ENCODE measurements at regions not wholly inside any gene's neighbourhood (a gene's known extent, or its start where the extent isn't known, plus 50 kb on each side); places are given as distances from the start of the nearest gene placed in this dataset.

DNA sequence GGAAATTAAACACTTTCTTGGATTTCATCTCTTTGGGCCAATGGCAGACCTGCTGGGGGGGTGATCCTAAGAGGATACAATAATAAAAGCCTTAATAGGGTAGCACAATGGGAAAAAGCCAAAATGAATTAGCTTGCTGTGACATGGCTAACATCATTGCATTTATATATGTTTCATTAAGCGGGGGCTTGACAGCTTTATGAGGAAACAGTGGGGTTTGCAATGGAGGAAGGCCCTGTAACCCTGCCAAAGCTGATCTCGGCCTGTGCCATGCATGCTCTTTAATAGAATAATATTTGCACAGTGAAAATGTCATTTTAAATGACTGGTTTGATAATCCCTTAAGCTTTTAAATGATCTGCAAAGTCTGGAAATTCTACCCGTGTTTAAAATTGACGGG lies 291.5 kb downstream of the SLC4A3 start:
- Histone ChIP-seq H3K27ac (no peak overlapping the region), H3K36me3 (replicated peaks in 1 of 2) (no peaks in the 10 kb centered on the region), H3K27me3 (no peaks in the 10 kb centered on the region), H3K4me3 (no peak overlapping the region), H3K9me3 (replicated peaks in 1 of 3) (no peaks in the 10 kb centered on the region), H3K4me1 (replicated peaks in 1 of 2) (no peaks in the 10 kb centered on the region)
- TF ChIP-seq CTCF (IDR thresholded peaks at IDR 0.05), result no peak
- no peak for TF ChIP-seq POLR2A (IDR thresholded peaks at IDR 0.05)
- intact Hi-C loops (cut with DNase I), result no loop called here
- no peak for DNase-seq
- 76 to 88% (median 85%) methylated on average over 4 of the region's 4 CpGs for WGBS, 4 donors

DNA sequence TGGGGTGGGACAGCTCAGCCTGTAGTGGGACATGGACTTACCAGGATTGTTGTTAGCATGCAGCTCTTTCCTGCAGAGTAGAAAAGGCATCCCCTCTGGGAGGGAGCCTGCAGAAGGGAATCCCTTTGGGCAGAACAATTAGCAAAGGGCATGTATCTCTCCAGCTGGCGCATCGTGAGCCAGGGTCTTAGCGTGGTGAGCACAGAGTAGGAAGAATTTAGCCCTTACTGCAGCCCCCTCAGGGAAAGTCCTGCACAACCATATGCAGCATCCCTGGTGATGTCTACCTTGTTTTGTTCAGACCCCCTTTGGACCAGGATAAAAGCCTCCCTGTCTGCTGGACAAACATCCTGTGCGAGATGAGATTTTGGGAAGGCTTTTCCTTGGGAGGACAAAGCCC lies 292.1 kb downstream of the SLC4A3 start:
- no peak for TF ChIP-seq POLR2A (IDR thresholded peaks at IDR 0.05)
- TF ChIP-seq CTCF (IDR thresholded peaks at IDR 0.05), result no peak
- H3K9me3 ChIP-seq (replicated peaks in 1 of 3), result no peaks in the 10 kb centered on the region
- H3K4me1 ChIP-seq (replicated peaks in 1 of 2), result no peaks in the 10 kb centered on the region
- no peak overlapping the region for H3K4me3 ChIP-seq
- intact Hi-C loops (cut with DNase I), result no loop called here
- no peak for DNase-seq
- H3K27ac ChIP-seq, result no peak overlapping the region
- H3K36me3 ChIP-seq (replicated peaks in 1 of 2), result no peaks in the 10 kb centered on the region
- WGBS, 4 donors, result 64 to 90% (median 80%) methylated on average over 4 of the region's 4 CpGs
- no peaks in the 10 kb centered on the region for H3K27me3 ChIP-seq

- intact Hi-C loops (cut with DNase I), result no loop called here
- 64 to 80% (median 69%) methylated on average over 5 of the region's 5 CpGs for WGBS, 4 donors
Measured at GRCh38 chr2:219929835-219930234, 302.4 kb downstream of the SLC4A3 start.

DNA sequence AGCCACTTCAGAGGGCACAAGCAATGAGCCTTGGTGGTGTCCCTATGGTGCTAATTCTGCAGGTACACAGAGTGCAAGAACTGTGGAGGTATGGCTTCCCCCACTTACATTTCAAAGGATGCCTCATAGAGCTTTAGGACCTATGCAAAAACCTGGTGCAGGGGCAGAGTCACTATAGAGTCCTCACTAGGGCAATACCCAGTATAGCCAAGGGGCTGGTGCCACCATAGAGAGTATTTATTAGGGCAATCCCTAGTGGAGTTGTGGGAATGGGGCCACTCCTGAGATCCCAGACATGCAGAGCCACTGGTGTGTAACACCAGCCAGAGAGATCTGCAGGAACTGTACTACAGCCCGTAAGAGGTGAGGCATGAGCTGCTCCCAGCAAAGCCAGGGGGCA lies 312.2 kb downstream of the SLC4A3 start:
- Histone ChIP-seq H3K4me1 (replicated peaks in 1 of 2) (no peaks in the 10 kb centered on the region), H3K9me3 (replicated peaks in 1 of 3) (no peaks in the 10 kb centered on the region), H3K27ac (no peak overlapping the region), H3K4me3 (no peak overlapping the region), H3K36me3 (replicated peaks in 1 of 2) (no peaks in the 10 kb centered on the region), H3K27me3 (no peaks in the 10 kb centered on the region)
- TF ChIP-seq POLR2A (IDR thresholded peaks at IDR 0.05) (no peak), CTCF (IDR thresholded peaks at IDR 0.05) (no peak)
- intact Hi-C loops (cut with DNase I), result no loop called here
- WGBS, 4 donors, result 76 to 100% (median 85%) methylated on average over 1 of the region's 1 CpG; no CpG with 5 or more reads in 1 of the 4 donors
- no peak for DNase-seq

More at GRCh38 chr2:219929835-219930234, 302.4 kb downstream of the SLC4A3 start:
- no peak overlapping the region for H3K4me3 ChIP-seq
- H3K4me1 ChIP-seq (replicated peaks in 1 of 2), result no peaks in the 10 kb centered on the region
- no peak for DNase-seq
- H3K9me3 ChIP-seq (replicated peaks in 1 of 3), result no peaks in the 10 kb centered on the region
- TF ChIP-seq CTCF (IDR thresholded peaks at IDR 0.05) (no peak), POLR2A (IDR thresholded peaks at IDR 0.05) (no peak)
- H3K27me3 ChIP-seq, result no peaks in the 10 kb centered on the region
- H3K27ac ChIP-seq, result no peak overlapping the region
- no peaks in the 10 kb centered on the region for H3K36me3 ChIP-seq (replicated peaks in 1 of 2)
